GM12878 (cell line): ENCODE measurements at regions not wholly inside any gene's neighbourhood (a gene's known extent, or its start where the extent isn't known, plus 50 kb on each side); places are given as distances from the start of the nearest gene placed in this dataset.

ENCODE experiments used
- ATAC-seq: fragments of 200-7000 bp; cut with Tn5 transposase; 3 replicates; pipeline ENCODE4 v1.9.1; 2020; ENCODE audit warnings: mild to moderate bottlenecking, moderate library complexity
- BruUV-seq: library from RNA; stranded (reverse); fragments of 400-500 nt; replicated peaks from 2 replicates; lab custom pipeline; 2021; lab: Mats Ljungman, UMichigan
- CTCF ChIA-PET: fragments of 300-600 bp; sonication (Branson Sonifier 250); formaldehyde crosslinking; extraction: SDS; loops from one replicate; lab custom pipeline; 2021; ENCODE audit warnings: inconsistent platforms; lab: Yijun Ruan, JAX
- POLR2A ChIA-PET: fragments of 350-600 bp; formaldehyde crosslinking; extraction: SDS; loops from one replicate; lab custom pipeline; 2021; ENCODE audit warnings: inconsistent platforms; lab: Charles Lee
- RAD21 ChIA-PET: fragments of 300-600 bp; sonication (Branson Sonifier 250); formaldehyde crosslinking; loops from one replicate; lab custom pipeline; 2023; ENCODE audit warnings: antibody characterized with exemption; ENCODE audit not compliant: unreplicated experiment; lab: Charles Lee
- SMC1A ChIA-PET: fragments of 300-600 bp; sonication (Branson Sonifier 250); formaldehyde crosslinking; loops from one replicate; lab custom pipeline; 2023; ENCODE audit not compliant: unreplicated experiment, uncharacterized antibody; lab: Charles Lee
- DNase-seq: peaks from one replicate; pipeline ENCODE4 v3.0.0-alpha.2; 2011; ENCODE audit warnings: low read depth, low spot score
- FAIRE-seq: peaks from 3 replicates; lab custom pipeline; 2011; peaks lifted over from hg19 to GRCh38; lab: Jason Lieb, UNC
- H2AFZ ChIP-seq: 2 replicates; pipeline ENCODE4 v1.6.0; 2011; ENCODE audit warnings: low read depth, low read length, control low read depth; ENCODE audit not compliant: control insufficient read depth
- H3K27ac ChIP-seq: 2 replicates; pipeline ENCODE4 v1.5.1; 2011; ENCODE audit warnings: control low read depth; ENCODE audit not compliant: control insufficient read depth, insufficient read depth
- H3K27me3 ChIP-seq, 2 experiments: replicated peaks in 1 of 2; 2 replicates each; pipeline versions ENCODE4 v1.6.0 to v1.6.1; 2011; ENCODE audit warnings: low read length in 1 of 2; ENCODE audit not compliant: control insufficient read depth in 2 of 2, insufficient read depth in 2 of 2
- H3K36me3 ChIP-seq, 2 experiments: 2 replicates each; pipeline ENCODE4 v1.5.1; 2011; ENCODE audit warnings: low read length in 1 of 2; ENCODE audit not compliant: control insufficient read depth in 2 of 2, insufficient read depth in 2 of 2
- H3K4me1 ChIP-seq: 2 replicates; pipeline ENCODE4 v1.6.1; 2011; ENCODE audit warnings: mild to moderate bottlenecking, low read length, moderate library complexity, mixed read lengths; ENCODE audit not compliant: control insufficient read depth, insufficient read depth
- H3K4me2 ChIP-seq: 2 replicates; pipeline ENCODE4 v1.6.0; 2011; ENCODE audit warnings: control low read depth; ENCODE audit not compliant: control insufficient read depth, insufficient read depth
- H3K4me3 ChIP-seq: fragments of 200-600 bp; sonication (generic); 2 replicates; pipeline ENCODE4 v1.5.1; 2016
- H3K79me2 ChIP-seq: 2 replicates; pipeline ENCODE4 v1.6.0; 2011; ENCODE audit warnings: low read length; ENCODE audit not compliant: control insufficient read depth, insufficient read depth
- H3K9ac ChIP-seq: 2 replicates; pipeline ENCODE4 v1.8.0; 2011; ENCODE audit warnings: low read length, control low read depth, mixed read lengths; ENCODE audit not compliant: control insufficient read depth, insufficient read depth
- H3K9me3 ChIP-seq: replicated peaks from 3 replicates; pipeline ENCODE4 v1.5.1; 2011; ENCODE audit warnings: mild to moderate bottlenecking, low read length; ENCODE audit not compliant: control insufficient read depth, insufficient read depth
- H4K20me1 ChIP-seq: 2 replicates; pipeline ENCODE4 v1.6.0; 2011; ENCODE audit not compliant: control insufficient read depth, insufficient read depth
- FOS ChIP-seq: IDR thresholded peaks from 3 replicates; pipeline ENCODE4 v1.6.1; 2011; ENCODE audit warnings: borderline replicate concordance; ENCODE audit not compliant: insufficient read length; ENCODE audit errors: extremely low read depth
- HDAC2 ChIP-seq: fragments of 200-600 bp; sonication (generic); IDR thresholded peaks from 2 replicates; pipeline ENCODE4 v1.6.1; 2017
- IRF4 ChIP-seq: IDR thresholded peaks from 2 replicates; pipeline ENCODE4 v1.6.1; 2011; ENCODE audit warnings: low read depth, low read length
- KAT2A ChIP-seq: conservative IDR thresholded peaks from 2 replicates; pipeline ENCODE4 v1.6.1; 2011; ENCODE audit warnings: low read depth, low read length; ENCODE audit not compliant: control insufficient read depth
- MEF2A ChIP-seq: IDR thresholded peaks from 2 replicates; pipeline ENCODE4 v1.6.1; 2011; ENCODE audit warnings: low read depth, mild to moderate bottlenecking, low read length, moderate library complexity; ENCODE audit not compliant: insufficient read depth
- NR2C1 ChIP-seq: fragments of 450-650 bp; IDR thresholded peaks from 2 replicates; pipeline ENCODE4 v1.6.1; 2017; ENCODE audit warnings: antibody characterized with exemption, mild to moderate bottlenecking, moderate library complexity
- SRF ChIP-seq, 2 experiments: IDR thresholded peaks; 2 replicates each; pipeline ENCODE4 v1.6.1; 2011; ENCODE audit warnings: low read depth in 2 of 2, low read length in 2 of 2, mild to moderate bottlenecking in 1 of 2, moderate library complexity in 1 of 2
- ZBED1 ChIP-seq: IDR thresholded peaks from 2 replicates; pipeline ENCODE4 v1.6.1; 2016; ENCODE audit warnings: borderline replicate concordance
- WGBS: methylation state at CpG from one replicate; pipeline ENCODE4 v1.1.6; 2016; ENCODE audit warnings: low lambda C conversion rate; ENCODE audit not compliant: insufficient replicate concordance, insufficient coverage; ENCODE audit errors: missing lambda C conversion rate; 5-methylcytosine and 5-hydroxymethylcytosine counted together
- in situ Hi-C: fragments of 300-500 bp; cut with MboI; formaldehyde crosslinking; loops from 9 replicates; pipeline ENCODE4 v1.14.3; 2018; ENCODE audit warnings: mixed read lengths
- intact Hi-C: fragments of 100-400 bp; cut with micrococcal nuclease; formaldehyde crosslinking; loops from one replicate; pipeline ENCODE4 v1.14.2; 2022; ENCODE audit not compliant: unreplicated experiment
- TF ChIP-seq, protein P1 (sequence below): fragments of 450-650 bp; IDR thresholded peaks from 2 replicates; pipeline ENCODE4 v1.6.1; 2017; ENCODE audit warnings: borderline replicate concordance
- TF ChIP-seq, protein P2 (sequence below): fragments of 450-650 bp; IDR thresholded peaks from 2 replicates; pipeline ENCODE4 v1.6.1; 2017; ENCODE audit warnings: mild to moderate bottlenecking, moderate library complexity
- TF ChIP-seq, protein P3 (sequence below): fragments of 450-650 bp; IDR thresholded peaks from 2 replicates; pipeline ENCODE4 v1.6.1; 2017; ENCODE audit warnings: mild to moderate bottlenecking

GRCh38 chr6:12473494-12473893 is 183.3 kb downstream of the EDN1 start:
- no peak overlapping the region for H3K4me2 ChIP-seq
- no peaks in the 10 kb centered on the region; the same call in 2 of the 3 replicates for H3K9me3 ChIP-seq
- H3K27me3 ChIP-seq = no peaks in the 10 kb centered on the region
- H3K27ac ChIP-seq = no peak overlapping the region
- no peak; the same call in 2 of the 3 replicates for ATAC-seq
- ChIA-PET RAD21 (interaction anchor here (0.9 to 1.0 kb wide), 2 partner anchors 9 to 182 kb away, joined by 3 to 4 read pairs; no protein-coding TSS in a partner anchor), SMC1A (interaction anchor here (1.2 to 2.2 kb wide), 2 partner anchors 10 to 162 kb away, joined by 3 to 11 read pairs; no protein-coding TSS in a partner anchor), POLR2A (interaction anchor here (1.3 kb wide), 1 partner anchor 9 kb away, joined by 6 read pairs; no protein-coding TSS in a partner anchor), CTCF (no interaction called here)
- no peaks in the 10 kb centered on the region for H3K79me2 ChIP-seq
- BruUV-seq = no TSS peak
- no peak overlapping the region for H3K4me3 ChIP-seq
- H4K20me1 ChIP-seq = no peaks in the 10 kb centered on the region
- in situ Hi-C loops = no loop called here
- no peaks in the 10 kb centered on the region for H3K36me3 ChIP-seq
- TF ChIP-seq NR2C1 (no peak), HDAC2 (no peak), MEF2A (no peak), IRF4 (no peak), ZBED1 (no peak), KAT2A (no peak), FOS (no peak), SRF (IDR thresholded peaks at IDR 0.05; ENCODE audit: low read depth in 2 of 2, low read length in 2 of 2) (no peak)
- TF ChIP-seq, protein P1, sequence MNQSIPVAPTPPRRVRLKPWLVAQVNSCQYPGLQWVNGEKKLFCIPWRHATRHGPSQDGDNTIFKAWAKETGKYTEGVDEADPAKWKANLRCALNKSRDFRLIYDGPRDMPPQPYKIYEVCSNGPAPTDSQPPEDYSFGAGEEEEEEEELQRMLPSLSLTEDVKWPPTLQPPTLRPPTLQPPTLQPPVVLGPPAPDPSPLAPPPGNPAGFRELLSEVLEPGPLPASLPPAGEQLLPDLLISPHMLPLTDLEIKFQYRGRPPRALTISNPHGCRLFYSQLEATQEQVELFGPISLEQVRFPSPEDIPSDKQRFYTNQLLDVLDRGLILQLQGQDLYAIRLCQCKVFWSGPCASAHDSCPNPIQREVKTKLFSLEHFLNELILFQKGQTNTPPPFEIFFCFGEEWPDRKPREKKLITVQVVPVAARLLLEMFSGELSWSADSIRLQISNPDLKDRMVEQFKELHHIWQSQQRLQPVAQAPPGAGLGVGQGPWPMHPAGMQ = no peak
- TF ChIP-seq, protein P2, sequence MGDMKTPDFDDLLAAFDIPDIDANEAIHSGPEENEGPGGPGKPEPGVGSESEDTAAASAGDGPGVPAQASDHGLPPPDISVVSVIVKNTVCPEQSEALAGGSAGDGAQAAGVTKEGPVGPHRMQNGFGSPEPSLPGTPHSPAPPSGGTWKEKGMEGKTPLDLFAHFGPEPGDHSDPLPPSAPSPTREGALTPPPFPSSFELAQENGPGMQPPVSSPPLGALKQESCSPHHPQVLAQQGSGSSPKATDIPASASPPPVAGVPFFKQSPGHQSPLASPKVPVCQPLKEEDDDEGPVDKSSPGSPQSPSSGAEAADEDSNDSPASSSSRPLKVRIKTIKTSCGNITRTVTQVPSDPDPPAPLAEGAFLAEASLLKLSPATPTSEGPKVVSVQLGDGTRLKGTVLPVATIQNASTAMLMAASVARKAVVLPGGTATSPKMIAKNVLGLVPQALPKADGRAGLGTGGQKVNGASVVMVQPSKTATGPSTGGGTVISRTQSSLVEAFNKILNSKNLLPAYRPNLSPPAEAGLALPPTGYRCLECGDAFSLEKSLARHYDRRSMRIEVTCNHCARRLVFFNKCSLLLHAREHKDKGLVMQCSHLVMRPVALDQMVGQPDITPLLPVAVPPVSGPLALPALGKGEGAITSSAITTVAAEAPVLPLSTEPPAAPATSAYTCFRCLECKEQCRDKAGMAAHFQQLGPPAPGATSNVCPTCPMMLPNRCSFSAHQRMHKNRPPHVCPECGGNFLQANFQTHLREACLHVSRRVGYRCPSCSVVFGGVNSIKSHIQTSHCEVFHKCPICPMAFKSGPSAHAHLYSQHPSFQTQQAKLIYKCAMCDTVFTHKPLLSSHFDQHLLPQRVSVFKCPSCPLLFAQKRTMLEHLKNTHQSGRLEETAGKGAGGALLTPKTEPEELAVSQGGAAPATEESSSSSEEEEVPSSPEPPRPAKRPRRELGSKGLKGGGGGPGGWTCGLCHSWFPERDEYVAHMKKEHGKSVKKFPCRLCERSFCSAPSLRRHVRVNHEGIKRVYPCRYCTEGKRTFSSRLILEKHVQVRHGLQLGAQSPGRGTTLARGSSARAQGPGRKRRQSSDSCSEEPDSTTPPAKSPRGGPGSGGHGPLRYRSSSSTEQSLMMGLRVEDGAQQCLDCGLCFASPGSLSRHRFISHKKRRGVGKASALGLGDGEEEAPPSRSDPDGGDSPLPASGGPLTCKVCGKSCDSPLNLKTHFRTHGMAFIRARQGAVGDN = no peak
- TF ChIP-seq, protein P3, sequence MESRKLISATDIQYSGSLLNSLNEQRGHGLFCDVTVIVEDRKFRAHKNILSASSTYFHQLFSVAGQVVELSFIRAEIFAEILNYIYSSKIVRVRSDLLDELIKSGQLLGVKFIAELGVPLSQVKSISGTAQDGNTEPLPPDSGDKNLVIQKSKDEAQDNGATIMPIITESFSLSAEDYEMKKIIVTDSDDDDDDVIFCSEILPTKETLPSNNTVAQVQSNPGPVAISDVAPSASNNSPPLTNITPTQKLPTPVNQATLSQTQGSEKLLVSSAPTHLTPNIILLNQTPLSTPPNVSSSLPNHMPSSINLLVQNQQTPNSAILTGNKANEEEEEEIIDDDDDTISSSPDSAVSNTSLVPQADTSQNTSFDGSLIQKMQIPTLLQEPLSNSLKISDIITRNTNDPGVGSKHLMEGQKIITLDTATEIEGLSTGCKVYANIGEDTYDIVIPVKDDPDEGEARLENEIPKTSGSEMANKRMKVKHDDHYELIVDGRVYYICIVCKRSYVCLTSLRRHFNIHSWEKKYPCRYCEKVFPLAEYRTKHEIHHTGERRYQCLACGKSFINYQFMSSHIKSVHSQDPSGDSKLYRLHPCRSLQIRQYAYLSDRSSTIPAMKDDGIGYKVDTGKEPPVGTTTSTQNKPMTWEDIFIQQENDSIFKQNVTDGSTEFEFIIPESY = no peak
- TF ChIP-seq, all 136 proteins: peak for 0
- no peak overlapping the region for H3K9ac ChIP-seq
- intact Hi-C loops = no loop called here
- H2AFZ ChIP-seq = no peak overlapping the region; the same call in 1 of the 2 replicates
- FAIRE-seq (no peak), DNase-seq (no peak)
- WGBS = 23% methylated on average over 1 of the region's 1 CpG
- H3K4me1 ChIP-seq = peaks cover 5% of the 10 kb centered on the region; the same call in 1 of the 2 replicates
